ENCODE measurements at regions not wholly inside any gene's neighbourhood (a gene's known extent, or its start where the extent isn't known, plus 50 kb on each side); places are given as distances from the start of the nearest gene placed in this dataset.
A peak's percentile ranks its signal among the peaks of the same experiment; 100 is the strongest.

GRCh38 chr21:17003258-17003615 lies 509.6 kb upstream of the CXADR start:
- DNase-seq (ENCODE audit: low read depth, low spot score): no peak

- DNase-seq (ENCODE audit: low read depth, low spot score): no peak
These were observed 509.0 kb upstream of the CXADR start for GRCh38 chr21:17003763-17004373.

GRCh38 chr21:17032141-17032655 lies 480.6 kb upstream of the CXADR start:
- DNase-seq (ENCODE audit: low read depth, low spot score): no peak

- DNase-seq (ENCODE audit: low read depth, low spot score): no peak
These were observed 468.1 kb upstream of the CXADR start for GRCh38 chr21:17044696-17045095.

- peak; percentile 23 for DNase-seq (ENCODE audit: low read depth, low spot score)
These were observed 467.5 kb upstream of the CXADR start for GRCh38 chr21:17045214-17045853.

GRCh38 chr21:17048974-17049373 lies 463.9 kb upstream of the CXADR start:
- DNase-seq (ENCODE audit: low read depth, low spot score): no peak

- no peak for DNase-seq (ENCODE audit: low read depth, low spot score)
These were observed 462.7 kb upstream of the CXADR start for GRCh38 chr21:17050156-17050555.

- no peak for DNase-seq (ENCODE audit: low read depth, low spot score)
These were observed 462.2 kb upstream of the CXADR start for GRCh38 chr21:17050646-17051045.

GRCh38 chr21:17051054-17051453 lies 461.8 kb upstream of the CXADR start:
- DNase-seq (ENCODE audit: low read depth, low spot score): no peak

GRCh38 chr21:17053321-17053720 lies 459.5 kb upstream of the CXADR start:
- DNase-seq (ENCODE audit: low read depth, low spot score): no peak

GRCh38 chr21:17059936-17060335 lies 452.9 kb upstream of the CXADR start:
- no peak for DNase-seq (ENCODE audit: low read depth, low spot score)

GRCh38 chr21:17066006-17066405 lies 446.8 kb upstream of the CXADR start:
- DNase-seq (ENCODE audit: low read depth, low spot score): no peak

- no peak for DNase-seq (ENCODE audit: low read depth, low spot score)
These were observed 441.8 kb upstream of the CXADR start for GRCh38 chr21:17071093-17071492.

- no peak for DNase-seq (ENCODE audit: low read depth, low spot score)
These were observed 431.6 kb upstream of the CXADR start for GRCh38 chr21:17081193-17081592.

- DNase-seq (ENCODE audit: low read depth, low spot score): no peak
These were observed 429.9 kb upstream of the CXADR start for GRCh38 chr21:17082843-17083483.

GRCh38 chr21:17085707-17086106 lies 427.1 kb upstream of the CXADR start:
- DNase-seq (ENCODE audit: low read depth, low spot score): no peak

- DNase-seq (ENCODE audit: low read depth, low spot score): no peak
These were observed 424.3 kb upstream of the CXADR start for GRCh38 chr21:17088500-17088899.

GRCh38 chr21:17089091-17089491 lies 423.8 kb upstream of the CXADR start:
- peak; percentile 66 for DNase-seq (ENCODE audit: low read depth, low spot score)

GRCh38 chr21:17101696-17102095 lies 411.1 kb upstream of the CXADR start:
- DNase-seq (ENCODE audit: low read depth, low spot score): no peak

GRCh38 chr21:17105932-17106331 lies 406.9 kb upstream of the CXADR start:
- no peak for DNase-seq (ENCODE audit: low read depth, low spot score)

GRCh38 chr21:17114045-17114444 lies 398.8 kb upstream of the CXADR start:
- no peak for DNase-seq (ENCODE audit: low read depth, low spot score)

- DNase-seq (ENCODE audit: low read depth, low spot score): no peak
These were observed 394.0 kb upstream of the CXADR start for GRCh38 chr21:17118638-17119384.

Measured in smooth muscle cell of the brain vasculature (primary cell).